ENCODE measurements at regions not wholly inside any gene's neighbourhood (a gene's known extent, or its start where the extent isn't known, plus 50 kb on each side); places are given as distances from the start of the nearest gene placed in this dataset.

DNA sequence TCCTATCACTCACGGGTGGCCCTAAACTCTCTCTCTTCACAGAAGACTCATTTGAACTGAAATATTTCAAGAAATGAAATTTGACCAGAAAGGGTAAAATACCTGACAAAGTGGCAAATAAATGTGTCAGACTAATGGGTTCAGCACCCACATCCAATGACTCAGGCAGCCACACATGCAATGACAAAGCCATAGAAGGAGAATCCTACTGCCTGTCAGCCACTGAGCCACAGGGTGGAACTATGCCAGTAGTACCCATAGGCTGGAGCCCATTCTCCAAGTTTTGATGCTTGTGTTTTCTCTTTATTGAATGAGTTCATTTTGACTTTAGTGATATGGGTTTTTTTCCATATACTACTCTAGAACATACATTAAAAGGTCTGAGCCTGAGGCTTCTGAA is 179.0 kb downstream of the BEND2 start:
- TF ChIP-seq, protein P1, sequence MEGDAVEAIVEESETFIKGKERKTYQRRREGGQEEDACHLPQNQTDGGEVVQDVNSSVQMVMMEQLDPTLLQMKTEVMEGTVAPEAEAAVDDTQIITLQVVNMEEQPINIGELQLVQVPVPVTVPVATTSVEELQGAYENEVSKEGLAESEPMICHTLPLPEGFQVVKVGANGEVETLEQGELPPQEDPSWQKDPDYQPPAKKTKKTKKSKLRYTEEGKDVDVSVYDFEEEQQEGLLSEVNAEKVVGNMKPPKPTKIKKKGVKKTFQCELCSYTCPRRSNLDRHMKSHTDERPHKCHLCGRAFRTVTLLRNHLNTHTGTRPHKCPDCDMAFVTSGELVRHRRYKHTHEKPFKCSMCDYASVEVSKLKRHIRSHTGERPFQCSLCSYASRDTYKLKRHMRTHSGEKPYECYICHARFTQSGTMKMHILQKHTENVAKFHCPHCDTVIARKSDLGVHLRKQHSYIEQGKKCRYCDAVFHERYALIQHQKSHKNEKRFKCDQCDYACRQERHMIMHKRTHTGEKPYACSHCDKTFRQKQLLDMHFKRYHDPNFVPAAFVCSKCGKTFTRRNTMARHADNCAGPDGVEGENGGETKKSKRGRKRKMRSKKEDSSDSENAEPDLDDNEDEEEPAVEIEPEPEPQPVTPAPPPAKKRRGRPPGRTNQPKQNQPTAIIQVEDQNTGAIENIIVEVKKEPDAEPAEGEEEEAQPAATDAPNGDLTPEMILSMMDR (IDR thresholded peaks at IDR 0.05; ENCODE audit: extremely low read depth in 1 of 2, insufficient read depth in 1 of 2, low read depth in 1 of 2, low read length in 2 of 2), result no peak
- TF ChIP-seq POLR2A (IDR thresholded peaks at IDR 0.05; ENCODE audit: low read depth, low read length), result no peak
- no peak for TF ChIP-seq POLR2AphosphoS5 (IDR thresholded peaks at IDR 0.05; ENCODE audit: insufficient read depth, low read depth, low read length)

Data from endothelial cell of umbilical vein (primary cell).